GM21447 (cell line): ENCODE measurements at regions not wholly inside any gene's neighbourhood (a gene's known extent, or its start where the extent isn't known, plus 50 kb on each side); places are given as distances from the start of the nearest gene placed in this dataset.

ENCODE experiments used
- ATAC-seq: cut with Tn5 transposase; IDR thresholded peaks from one replicate; pipeline ENCODE4 v1.9.1; 2021; ENCODE audit not compliant: unreplicated experiment

GRCh38 chr7:25893436-25893835, 258.6 kb upstream of the NFE2L3 start:
- ATAC-seq, result no peak

GRCh38 chr7:25894002-25894901, 257.7 kb upstream of the NFE2L3 start:
- ATAC-seq, result peak; percentile 61

GRCh38 chr7:25894902-25895791, 256.9 kb upstream of the NFE2L3 start:
- ATAC-seq, result peak; percentile 58

GRCh38 chr7:25895792-25896171, 256.2 kb upstream of the NFE2L3 start:
- ATAC-seq, result no peak

GRCh38 chr7:25897261-25897782, 254.7 kb upstream of the NFE2L3 start:
- ATAC-seq, result no peak

GRCh38 chr7:25900245-25900644, 251.8 kb upstream of the NFE2L3 start:
- ATAC-seq, result no peak

GRCh38 chr7:25900877-25901276, 251.1 kb upstream of the NFE2L3 start:
- ATAC-seq, result no peak

GRCh38 chr7:25901658-25902057, 250.3 kb upstream of the NFE2L3 start:
- no peak for ATAC-seq

GRCh38 chr7:25906003-25906402, 246.0 kb upstream of the NFE2L3 start:
- no peak for ATAC-seq

- ATAC-seq, result no peak
These were observed 245.2 kb upstream of the NFE2L3 start for GRCh38 chr7:25906760-25907159.

GRCh38 chr7:25907214-25907613, 244.8 kb upstream of the NFE2L3 start:
- no peak for ATAC-seq

GRCh38 chr7:25907731-25908130, 244.3 kb upstream of the NFE2L3 start:
- no peak for ATAC-seq

GRCh38 chr7:25908154-25908949, 243.6 kb upstream of the NFE2L3 start:
- ATAC-seq, result no peak

- ATAC-seq, result no peak
These were observed 240.0 kb upstream of the NFE2L3 start for GRCh38 chr7:25911738-25912607.

- ATAC-seq, result no peak
These were observed 238.3 kb upstream of the NFE2L3 start for GRCh38 chr7:25913598-25914224.

- no peak for ATAC-seq
These were observed 233.3 kb upstream of the NFE2L3 start for GRCh38 chr7:25918731-25919130.

- no peak for ATAC-seq
These were observed 229.7 kb upstream of the NFE2L3 start for GRCh38 chr7:25922296-25922695.

GRCh38 chr7:25923741-25924460, 228.1 kb upstream of the NFE2L3 start:
- ATAC-seq, result no peak

- ATAC-seq, result no peak
These were observed 226.0 kb upstream of the NFE2L3 start for GRCh38 chr7:25926009-25926408.
